HepG2 (cell line): ENCODE measurements at regions not wholly inside any gene's neighbourhood (a gene's known extent, or its start where the extent isn't known, plus 50 kb on each side); places are given as distances from the start of the nearest gene placed in this dataset.
A peak's percentile ranks its signal among the peaks of the same experiment; 100 is the strongest.

Experiments used
- ATAC-seq: fragments of 200-7000 bp; cut with Tn5 transposase; 3 replicates; pipeline ENCODE4 v1.9.1; 2020; ENCODE audit warnings: mild to moderate bottlenecking, moderate library complexity
- BruUV-seq: library from RNA; stranded (reverse); fragments of 400-500 nt; replicated peaks from 2 replicates; lab custom pipeline; 2021; lab: Mats Ljungman, UMichigan
- CTCF ChIA-PET: fragments of 300-600 bp; formaldehyde crosslinking; extraction: SDS; loops from one replicate; lab custom pipeline; 2021; ENCODE audit warnings: low total read pairs, inconsistent platforms, low intra/inter-chr PET ratio; lab: Yijun Ruan, JAX
- POLR2A ChIA-PET: fragments of 350-600 bp; sonication (Branson Sonifier 250); formaldehyde crosslinking; loops from one replicate; lab custom pipeline; 2020; ENCODE audit warnings: antibody characterized with exemption, inconsistent platforms; lab: Yijun Ruan, JAX
- DNase-seq: peaks from one replicate; pipeline ENCODE4 v3.0.0-alpha.2; 2015; ENCODE audit warnings: low spot score
- FAIRE-seq: peaks from 3 replicates; lab custom pipeline; 2011; peaks lifted over from hg19 to GRCh38; lab: Jason Lieb, UNC
- H2AFZ ChIP-seq: one replicate; pipeline ENCODE4 v1.6.1; 2011; ENCODE audit warnings: low read length, inconsistent platforms
- H3K27ac ChIP-seq: fragments of 300-600 bp; 3 replicates; pipeline ENCODE4 v1.8.0; 2011; ENCODE audit warnings: mixed run types, mild to moderate bottlenecking, mixed read lengths, low read length, inconsistent platforms; ENCODE audit not compliant: insufficient read depth; ENCODE audit errors: extremely low read length
- H3K27me3 ChIP-seq, 2 experiments: fragments of 200-600 bp in 1 of 2; 2 replicates in 1 of 2; 3 replicates in 1 of 2; pipeline versions ENCODE4 v1.6.0 to v1.8.0; 2011; ENCODE audit warnings: low read length in 2 of 2, mild to moderate bottlenecking in 2 of 2, moderate library complexity in 2 of 2, inconsistent platforms in 1 of 2; ENCODE audit not compliant: insufficient read depth in 2 of 2, control insufficient read depth in 1 of 2
- H3K36me3 ChIP-seq, 2 experiments: fragments of 200-600 bp in 1 of 2; replicated peaks in 1 of 2; 2 replicates in 1 of 2; 3 replicates in 1 of 2; pipeline versions ENCODE4 v1.5.1 to v1.8.0; 2011; ENCODE audit warnings: low read length in 2 of 2, inconsistent platforms in 1 of 2; ENCODE audit not compliant: insufficient read depth in 2 of 2, control insufficient read depth in 1 of 2
- H3K4me1 ChIP-seq: 2 replicates; pipeline ENCODE4 v1.5.1; 2012; ENCODE audit warnings: low read length, inconsistent platforms; ENCODE audit not compliant: insufficient read depth
- H3K4me2 ChIP-seq: 2 replicates; pipeline ENCODE4 v1.6.0; 2011; ENCODE audit warnings: low read depth, low read length, inconsistent platforms
- H3K4me3 ChIP-seq, 3 experiments: fragments of 200-600 bp in 1 of 3; sonication (generic), shearing (Covaris generic) in 1 of 3; replicated peaks in 1 of 3; 2 replicates each; pipeline ENCODE4 v1.5.1; 2011 to 2016; ENCODE audit warnings: low read length in 3 of 3, inconsistent platforms in 2 of 3, low read depth in 2 of 3, mild to moderate bottlenecking in 2 of 3, control low read depth in 1 of 3, mixed read lengths in 1 of 3; ENCODE audit not compliant: insufficient read depth in 1 of 3
- H3K79me2 ChIP-seq: one replicate; pipeline ENCODE4 v1.6.1; 2011; ENCODE audit warnings: low read length, inconsistent platforms; ENCODE audit not compliant: insufficient read depth
- H3K9ac ChIP-seq: 2 replicates; pipeline ENCODE4 v1.6.0; 2011; ENCODE audit warnings: mild to moderate bottlenecking, low read depth, low read length, inconsistent platforms; ENCODE audit not compliant: insufficient read depth
- H3K9me3 ChIP-seq: 2 replicates; pipeline ENCODE4 v1.5.1; 2012; ENCODE audit warnings: mild to moderate bottlenecking, low read length
- H4K20me1 ChIP-seq: 2 replicates; pipeline ENCODE4 v1.6.0; 2011; ENCODE audit warnings: inconsistent platforms, mild to moderate bottlenecking, low read length, moderate library complexity; ENCODE audit not compliant: insufficient read depth
- ATM ChIP-seq: fragments of 450-650 bp; IDR thresholded peaks from 2 replicates; pipeline ENCODE4 v1.7.1; 2017; ENCODE audit warnings: mild to moderate bottlenecking, borderline replicate concordance
- REXO4 ChIP-seq: sonication (generic); formaldehyde crosslinking; IDR thresholded peaks from 2 replicates; pipeline ENCODE4 v1.8.0; 2022; ENCODE audit warnings: missing genetic modification reagents, mild to moderate bottlenecking, borderline replicate concordance
- ZNF160 ChIP-seq: sonication (generic); formaldehyde crosslinking; IDR thresholded peaks from 2 replicates; pipeline ENCODE4 v1.8.0; 2022; ENCODE audit warnings: mild to moderate bottlenecking, inconsistent platforms, missing genetic modification reagents
- ZNF337 ChIP-seq: sonication (generic); formaldehyde crosslinking; IDR thresholded peaks from 2 replicates; pipeline ENCODE4 v1.5.1; 2020; ENCODE audit warnings: missing genetic modification reagents, low read depth, mild to moderate bottlenecking, borderline replicate concordance
- WGBS: methylation state at CpG from one replicate; pipeline ENCODE4 v1.1.6; 2017; ENCODE audit warnings: low lambda C conversion rate; 5-methylcytosine and 5-hydroxymethylcytosine counted together
- in situ Hi-C: cut with HindIII; loops from 2 replicates; pipeline ENCODE4 v1.10.0; 2017; ENCODE audit warnings: low pct_unique_long_range_greater_than_20kb; ENCODE audit not compliant: extremely low pct_ligation_motif_present
- intact Hi-C: fragments of 100-400 bp; cut with micrococcal nuclease; formaldehyde crosslinking; loops from one replicate; pipeline ENCODE4 v1.10.0; 2022; ENCODE audit not compliant: unreplicated experiment
- TF ChIP-seq, protein P1 (sequence below): sonication (generic); formaldehyde crosslinking; IDR thresholded peaks from 2 replicates; pipeline ENCODE4 v1.8.1; 2022; ENCODE audit warnings: low read depth, mild to moderate bottlenecking, missing genetic modification reagents
- TF ChIP-seq, protein P2 (sequence below): sonication (generic); formaldehyde crosslinking; IDR thresholded peaks from 2 replicates; pipeline ENCODE4 v1.5.1; 2020; ENCODE audit warnings: mild to moderate bottlenecking, missing genetic modification reagents, borderline replicate concordance

DNA sequence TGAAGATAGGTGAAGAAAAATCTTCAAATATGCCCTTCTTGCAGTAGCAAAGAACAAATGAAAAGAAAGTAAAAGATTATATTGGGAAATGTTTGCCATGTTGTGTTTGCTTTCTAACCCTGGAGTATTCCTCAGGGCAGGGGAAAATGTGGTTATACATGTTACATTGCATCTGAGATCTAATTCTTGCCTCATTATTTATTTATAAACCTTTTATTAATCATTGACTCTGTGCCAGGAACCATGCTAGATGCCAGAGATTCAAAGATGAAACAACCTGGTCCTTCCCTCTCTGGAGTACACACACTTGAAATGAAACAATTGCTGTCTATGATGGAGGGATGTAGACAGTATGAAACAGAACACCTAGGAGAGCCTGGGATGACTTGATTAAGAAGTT is 128.1 kb upstream of the HMGA2 start (continued):
- TF ChIP-seq, protein P1, sequence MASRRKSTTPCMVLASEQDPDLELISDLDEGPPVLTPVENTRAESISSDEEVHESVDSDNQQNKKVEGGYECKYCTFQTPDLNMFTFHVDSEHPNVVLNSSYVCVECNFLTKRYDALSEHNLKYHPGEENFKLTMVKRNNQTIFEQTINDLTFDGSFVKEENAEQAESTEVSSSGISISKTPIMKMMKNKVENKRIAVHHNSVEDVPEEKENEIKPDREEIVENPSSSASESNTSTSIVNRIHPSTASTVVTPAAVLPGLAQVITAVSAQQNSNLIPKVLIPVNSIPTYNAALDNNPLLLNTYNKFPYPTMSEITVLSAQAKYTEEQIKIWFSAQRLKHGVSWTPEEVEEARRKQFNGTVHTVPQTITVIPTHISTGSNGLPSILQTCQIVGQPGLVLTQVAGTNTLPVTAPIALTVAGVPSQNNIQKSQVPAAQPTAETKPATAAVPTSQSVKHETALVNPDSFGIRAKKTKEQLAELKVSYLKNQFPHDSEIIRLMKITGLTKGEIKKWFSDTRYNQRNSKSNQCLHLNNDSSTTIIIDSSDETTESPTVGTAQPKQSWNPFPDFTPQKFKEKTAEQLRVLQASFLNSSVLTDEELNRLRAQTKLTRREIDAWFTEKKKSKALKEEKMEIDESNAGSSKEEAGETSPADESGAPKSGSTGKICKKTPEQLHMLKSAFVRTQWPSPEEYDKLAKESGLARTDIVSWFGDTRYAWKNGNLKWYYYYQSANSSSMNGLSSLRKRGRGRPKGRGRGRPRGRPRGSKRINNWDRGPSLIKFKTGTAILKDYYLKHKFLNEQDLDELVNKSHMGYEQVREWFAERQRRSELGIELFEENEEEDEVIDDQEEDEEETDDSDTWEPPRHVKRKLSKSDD (CRISPR knock-in tag), result no peak

DNA sequence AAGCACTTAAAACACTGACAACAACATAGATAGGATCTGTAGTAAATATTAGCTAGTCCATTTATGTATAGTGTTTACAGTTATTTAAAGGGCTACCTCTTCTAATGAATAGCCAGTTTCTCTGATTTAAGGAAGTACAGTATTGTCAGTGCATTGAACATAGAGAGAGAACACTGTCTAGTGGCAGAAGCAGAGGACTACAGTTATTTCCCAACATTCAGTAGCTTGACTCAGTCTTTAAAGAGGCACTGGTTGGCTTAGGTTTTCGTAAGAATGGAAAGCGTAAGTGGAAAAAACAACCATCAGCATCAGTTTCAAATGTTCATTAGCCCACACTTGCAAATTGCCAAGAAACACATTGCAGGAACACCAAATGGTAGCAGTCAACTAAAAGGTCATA is 125.0 kb upstream of the HMGA2 start:
- Histone ChIP-seq H3K27me3 (peaks cover 0 to 1% of the 10 kb centered on the region in 2 experiments; a peak in 1 of 5 replicates), H4K20me1 (no peaks in the 10 kb centered on the region), H3K9me3 (no peaks in the 10 kb centered on the region), H3K9ac (no peak overlapping the region), H3K4me1 (0 out of 2 replicates have a peak, but pooled peaks cover 10% of the 10 kb centered on the region), H3K79me2 (no peaks in the 10 kb centered on the region), H2AFZ (no peak overlapping the region), H3K4me2 (no peak overlapping the region), H3K27ac (no peak overlapping the region), H3K4me3 (no peak overlapping the region), H3K36me3 (no peaks in the 10 kb centered on the region)
- POLR2A ChIA-PET, result no interaction called here
- TF ChIP-seq ZNF160 (no peak), REXO4 (CRISPR knock-in tag) (no peak), ATM (no peak), ZNF337 (CRISPR knock-in tag) (no peak)
- TF ChIP-seq, protein P2, sequence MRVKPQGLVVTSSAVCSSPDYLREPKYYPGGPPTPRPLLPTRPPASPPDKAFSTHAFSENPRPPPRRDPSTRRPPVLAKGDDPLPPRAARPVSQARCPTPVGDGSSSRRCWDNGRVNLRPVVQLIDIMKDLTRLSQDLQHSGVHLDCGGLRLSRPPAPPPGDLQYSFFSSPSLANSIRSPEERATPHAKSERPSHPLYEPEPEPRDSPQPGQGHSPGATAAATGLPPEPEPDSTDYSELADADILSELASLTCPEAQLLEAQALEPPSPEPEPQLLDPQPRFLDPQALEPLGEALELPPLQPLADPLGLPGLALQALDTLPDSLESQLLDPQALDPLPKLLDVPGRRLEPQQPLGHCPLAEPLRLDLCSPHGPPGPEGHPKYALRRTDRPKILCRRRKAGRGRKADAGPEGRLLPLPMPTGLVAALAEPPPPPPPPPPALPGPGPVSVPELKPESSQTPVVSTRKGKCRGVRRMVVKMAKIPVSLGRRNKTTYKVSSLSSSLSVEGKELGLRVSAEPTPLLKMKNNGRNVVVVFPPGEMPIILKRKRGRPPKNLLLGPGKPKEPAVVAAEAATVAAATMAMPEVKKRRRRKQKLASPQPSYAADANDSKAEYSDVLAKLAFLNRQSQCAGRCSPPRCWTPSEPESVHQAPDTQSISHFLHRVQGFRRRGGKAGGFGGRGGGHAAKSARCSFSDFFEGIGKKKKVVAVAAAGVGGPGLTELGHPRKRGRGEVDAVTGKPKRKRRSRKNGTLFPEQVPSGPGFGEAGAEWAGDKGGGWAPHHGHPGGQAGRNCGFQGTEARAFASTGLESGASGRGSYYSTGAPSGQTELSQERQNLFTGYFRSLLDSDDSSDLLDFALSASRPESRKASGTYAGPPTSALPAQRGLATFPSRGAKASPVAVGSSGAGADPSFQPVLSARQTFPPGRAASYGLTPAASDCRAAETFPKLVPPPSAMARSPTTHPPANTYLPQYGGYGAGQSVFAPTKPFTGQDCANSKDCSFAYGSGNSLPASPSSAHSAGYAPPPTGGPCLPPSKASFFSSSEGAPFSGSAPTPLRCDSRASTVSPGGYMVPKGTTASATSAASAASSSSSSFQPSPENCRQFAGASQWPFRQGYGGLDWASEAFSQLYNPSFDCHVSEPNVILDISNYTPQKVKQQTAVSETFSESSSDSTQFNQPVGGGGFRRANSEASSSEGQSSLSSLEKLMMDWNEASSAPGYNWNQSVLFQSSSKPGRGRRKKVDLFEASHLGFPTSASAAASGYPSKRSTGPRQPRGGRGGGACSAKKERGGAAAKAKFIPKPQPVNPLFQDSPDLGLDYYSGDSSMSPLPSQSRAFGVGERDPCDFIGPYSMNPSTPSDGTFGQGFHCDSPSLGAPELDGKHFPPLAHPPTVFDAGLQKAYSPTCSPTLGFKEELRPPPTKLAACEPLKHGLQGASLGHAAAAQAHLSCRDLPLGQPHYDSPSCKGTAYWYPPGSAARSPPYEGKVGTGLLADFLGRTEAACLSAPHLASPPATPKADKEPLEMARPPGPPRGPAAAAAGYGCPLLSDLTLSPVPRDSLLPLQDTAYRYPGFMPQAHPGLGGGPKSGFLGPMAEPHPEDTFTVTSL (CRISPR knock-in tag), result no peak
- no peak for DNase-seq
- in situ Hi-C loops (loop anchor here (25.0 kb wide), 1 partner anchor 387 kb away; no protein-coding TSS in a partner anchor), intact Hi-C loops (no loop called here)
- FAIRE-seq, result peak; percentile 36
- BruUV-seq, result no TSS peak
- no peak; the same call in 2 of the 3 replicates for ATAC-seq
- 79% methylated on average over 2 of the region's 2 CpGs for WGBS
- CTCF ChIA-PET, result no interaction called here
